Fibroblast of lung (primary cell): ENCODE measurements at regions not wholly inside any gene's neighbourhood (a gene's known extent, or its start where the extent isn't known, plus 50 kb on each side); places are given as distances from the start of the nearest gene placed in this dataset.

Source experiments
- DNase-seq, 2 donors: peaks; one replicate each; pipeline versions ENCODE4 v3.0.0 to v3.0.0-alpha.2; 2010; ENCODE audit warnings: low read depth in 2 of 2
- H2AFZ ChIP-seq: 2 replicates; pipeline ENCODE4 v1.5.1; 2012; ENCODE audit warnings: low read length, control low read depth, inconsistent platforms
- H3K27ac ChIP-seq: 2 replicates; pipeline ENCODE4 v1.5.1; 2011; ENCODE audit warnings: low read length, control low read depth; ENCODE audit not compliant: insufficient read depth
- H3K27me3 ChIP-seq: 2 replicates; pipeline ENCODE4 v1.5.1; 2011; ENCODE audit warnings: mild to moderate bottlenecking, low read length; ENCODE audit not compliant: control insufficient read depth, insufficient read depth
- H3K36me3 ChIP-seq: 2 replicates; pipeline ENCODE4 v1.5.1; 2011; ENCODE audit warnings: low read length; ENCODE audit not compliant: control insufficient read depth, insufficient read depth
- H3K4me1 ChIP-seq: 2 replicates; pipeline ENCODE4 v1.5.1; 2011; ENCODE audit warnings: low read length; ENCODE audit not compliant: control insufficient read depth, insufficient read depth; ENCODE audit errors: extremely low read depth
- H3K4me2 ChIP-seq: 2 replicates; pipeline ENCODE4 v1.5.1; 2011; ENCODE audit warnings: low read length, control low read depth; ENCODE audit not compliant: insufficient read depth; ENCODE audit errors: extremely low read depth
- H3K4me3 ChIP-seq, 4 experiments: fragments of 200-600 bp in 1 of 4; sonication (generic) in 1 of 4; replicated peaks in 1 of 4; 2 replicates each; pipeline ENCODE4 v1.5.1; 2011 to 2016; ENCODE audit warnings: low read length in 4 of 4, low read depth in 3 of 4, mild to moderate bottlenecking in 3 of 4, control low read depth in 2 of 4, inconsistent platforms in 1 of 4, mixed read lengths in 1 of 4; ENCODE audit not compliant: insufficient read depth in 1 of 4; ENCODE audit errors: control extremely low read depth in 1 of 4
- H3K79me2 ChIP-seq: 2 replicates; pipeline ENCODE4 v1.5.1; 2012; ENCODE audit warnings: mild to moderate bottlenecking, low read length, inconsistent platforms; ENCODE audit not compliant: control insufficient read depth, insufficient read depth
- H3K9ac ChIP-seq: 2 replicates; pipeline ENCODE4 v1.5.1; 2011; ENCODE audit warnings: mild to moderate bottlenecking, low read length, control low read depth; ENCODE audit not compliant: insufficient read depth
- H3K9me3 ChIP-seq: 2 replicates; pipeline ENCODE4 v1.5.1; 2012; ENCODE audit warnings: low read depth, low read length; ENCODE audit not compliant: control insufficient read depth, insufficient read depth
- H4K20me1 ChIP-seq: 2 replicates; pipeline ENCODE4 v1.5.1; 2011; ENCODE audit warnings: low read length; ENCODE audit not compliant: control insufficient read depth, insufficient read depth; ENCODE audit errors: extremely low read depth
- CTCF ChIP-seq, 2 donors: IDR thresholded peaks in 1 of 2; conservative IDR thresholded peaks in 1 of 2; 1 replicate in 1 of 2; 2 replicates in 1 of 2; pipeline ENCODE4 v1.5.1; 2011 to 2012; ENCODE audit warnings: low read length in 2 of 2, control low read depth in 1 of 2, inconsistent platforms in 1 of 2, low read depth in 1 of 2, mild to moderate bottlenecking in 1 of 2
- EZH2 ChIP-seq: IDR thresholded peaks from 2 replicates; pipeline ENCODE4 v1.5.1; 2012; ENCODE audit warnings: low read length, control low read depth, mild to moderate bottlenecking; ENCODE audit errors: missing control alignments

GRCh38 chr11:71075871-71076420 is 176.4 kb downstream of the SHANK2 start:
- no peaks in the 10 kb centered on the region for H3K36me3 ChIP-seq
- H3K9ac ChIP-seq: no peak overlapping the region
- no peak overlapping the region for H3K27ac ChIP-seq
- DNase-seq: no peak
- no peaks in the 10 kb centered on the region for H3K27me3 ChIP-seq
- no peaks in the 10 kb centered on the region for H3K4me1 ChIP-seq
- H3K79me2 ChIP-seq: no peaks in the 10 kb centered on the region
- no peak overlapping the region for H2AFZ ChIP-seq
- no peaks in the 10 kb centered on the region for H4K20me1 ChIP-seq
- no peak overlapping the region for H3K4me3 ChIP-seq
- TF ChIP-seq CTCF (conservative IDR thresholded peaks at IDR 0.05 in 1 of 2, IDR thresholded peaks at IDR 0.05 in 1 of 2; ENCODE audit: low read depth in 1 of 2, low read length in 2 of 2): no peak
- TF ChIP-seq EZH2: no peak
- no peaks in the 10 kb centered on the region for H3K9me3 ChIP-seq
- H3K4me2 ChIP-seq: no peak overlapping the region

GRCh38 chr11:71075116-71075720 is 177.2 kb downstream of the SHANK2 start:
- Histone ChIP-seq H3K4me3 (no peak overlapping the region), H3K27ac (no peak overlapping the region), H2AFZ (no peak overlapping the region)

More at GRCh38 chr11:71075116-71075720, 177.2 kb downstream of the SHANK2 start:
- H4K20me1 ChIP-seq: no peaks in the 10 kb centered on the region
- no peaks in the 10 kb centered on the region for H3K79me2 ChIP-seq
- no peak for DNase-seq
- no peaks in the 10 kb centered on the region for H3K9me3 ChIP-seq
- H3K9ac ChIP-seq: no peak overlapping the region
- TF ChIP-seq CTCF (conservative IDR thresholded peaks at IDR 0.05 in 1 of 2, IDR thresholded peaks at IDR 0.05 in 1 of 2; ENCODE audit: low read depth in 1 of 2, low read length in 2 of 2) (no peak), EZH2 (no peak)
- H3K27me3 ChIP-seq: no peaks in the 10 kb centered on the region
- H3K36me3 ChIP-seq: no peaks in the 10 kb centered on the region
- H3K4me1 ChIP-seq: no peaks in the 10 kb centered on the region
- H3K4me2 ChIP-seq: no peak overlapping the region
